ENCODE measurements at regions not wholly inside any gene's neighbourhood (a gene's known extent, or its start where the extent isn't known, plus 50 kb on each side); places are given as distances from the start of the nearest gene placed in this dataset.

GRCh38 chr7:41146429-41146828, 556.5 kb downstream of the INHBA start:
- TF ChIP-seq CTCF (IDR thresholded peaks at IDR 0.05; ENCODE audit: control extremely low read depth in 1 of 3, insufficient read depth in 1 of 3, low read depth in 1 of 3, low read length in 3 of 3) (no peak), POLR2A (IDR thresholded peaks at IDR 0.05; ENCODE audit: control extremely low read depth in 1 of 2, low read depth in 2 of 2, low read length in 2 of 2) (no peak), SAP30 (IDR thresholded peaks at IDR 0.05; ENCODE audit: insufficient read depth, insufficient replicate concordance, low read length) (no peak), POLR2AphosphoS5 (IDR thresholded peaks at IDR 0.05; ENCODE audit: low read depth, low read length) (no peak), RNF2 (IDR thresholded peaks at IDR 0.05; ENCODE audit: borderline replicate concordance, low read depth, low read length, missing control alignments, poor library complexity, severe bottlenecking) (no peak), CHD7 (IDR thresholded peaks at IDR 0.05; ENCODE audit: insufficient replicate concordance, low read length) (no peak), KDM1A (IDR thresholded peaks at IDR 0.05; ENCODE audit: borderline replicate concordance, low read length) (no peak)
